ENCODE measurements at regions not wholly inside any gene's neighbourhood (a gene's known extent, or its start where the extent isn't known, plus 50 kb on each side); places are given as distances from the start of the nearest gene placed in this dataset.
"Not testable (repeated sequence)": the region's sequence is repeated elsewhere in the genome, so short reads cannot be mapped to it uniquely, and the experiment has no call there.

DNA sequence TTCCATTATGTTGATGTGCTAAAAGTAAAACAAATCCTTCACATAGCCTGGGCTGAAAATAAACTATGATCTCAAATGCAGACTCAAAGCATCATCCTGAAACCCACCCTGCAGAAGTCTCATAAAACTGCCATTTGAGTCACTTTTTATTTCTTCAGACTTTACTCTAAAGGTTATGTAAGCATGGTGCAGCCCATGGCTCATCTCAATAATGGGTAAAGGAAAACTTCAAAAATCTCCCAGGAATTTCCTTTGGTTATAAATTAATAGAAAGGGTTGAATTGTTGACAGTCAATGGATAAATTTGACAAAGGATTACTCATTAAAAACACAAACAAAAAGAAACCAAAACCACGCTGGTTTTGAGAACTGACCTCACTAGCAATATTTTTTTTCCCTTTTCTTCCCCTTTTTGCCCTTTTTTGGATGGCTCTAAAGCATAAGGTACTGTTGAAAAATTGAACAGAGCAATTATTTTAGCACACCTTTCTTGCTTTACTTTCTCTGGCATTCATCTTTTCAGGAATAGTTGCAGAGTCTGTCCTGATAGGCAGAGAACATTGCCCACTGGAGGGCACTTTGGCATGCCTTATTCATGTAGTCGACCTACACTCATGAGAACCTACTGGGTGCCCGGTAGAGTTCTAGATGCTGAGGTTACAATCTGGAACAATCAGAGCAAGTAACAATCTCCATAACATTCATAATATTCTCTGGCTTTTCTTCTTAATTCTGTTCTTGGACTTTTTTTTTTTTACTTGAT lies 191.4 kb downstream of the TMEM167A start:
- DNase-seq = no peak

DNA sequence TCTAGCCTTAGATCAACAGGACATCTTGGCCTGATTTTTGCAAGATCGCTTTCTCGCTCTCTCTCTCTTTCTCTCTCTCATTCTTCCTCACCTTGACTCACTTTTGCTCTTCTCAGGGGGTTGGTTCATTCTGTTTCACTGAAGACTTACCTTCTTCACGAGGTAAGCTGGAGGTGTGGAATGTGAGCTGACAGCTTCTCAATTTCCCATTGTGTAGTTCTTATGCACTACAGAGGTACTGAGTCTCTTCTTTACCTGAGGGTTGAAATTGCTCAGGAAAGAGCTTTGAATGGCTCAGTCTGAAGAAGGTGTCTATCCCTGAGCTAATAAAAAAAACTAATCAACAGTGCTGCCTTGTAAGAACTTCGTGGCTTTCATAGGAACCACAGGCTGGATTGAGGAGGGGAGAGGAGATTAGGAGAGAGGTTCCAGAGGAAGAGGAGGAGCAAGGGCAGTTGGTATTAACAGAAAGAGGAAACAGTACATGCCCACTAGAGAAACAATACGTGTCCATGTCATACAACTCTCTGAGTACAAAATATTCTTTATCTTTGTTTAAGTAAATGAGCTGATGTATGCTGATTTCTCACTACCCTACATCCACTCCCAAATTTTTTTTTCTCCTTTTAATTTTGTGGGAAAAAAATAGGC lies 192.2 kb downstream of the TMEM167A start:
- no peak for DNase-seq

DNA sequence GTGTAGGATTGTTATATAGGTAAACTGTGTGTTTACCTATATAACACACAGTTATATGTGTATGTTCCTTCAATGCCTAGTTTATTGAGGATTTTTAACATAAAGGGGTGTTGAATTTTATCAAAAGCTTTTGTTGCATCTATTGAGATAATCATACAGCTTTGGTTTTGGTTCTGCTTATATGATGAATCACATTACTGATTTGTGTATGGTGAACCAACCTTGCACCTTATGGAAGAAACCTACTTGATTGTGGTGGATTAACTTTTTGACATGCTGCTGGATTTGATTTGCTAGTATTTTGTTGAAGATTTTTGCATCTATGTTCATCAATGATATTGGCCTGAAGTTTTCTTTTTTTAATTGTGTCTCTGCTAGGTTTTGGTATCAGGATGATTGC lies 194.9 kb downstream of the TMEM167A start:
- no peak for DNase-seq

DNA sequence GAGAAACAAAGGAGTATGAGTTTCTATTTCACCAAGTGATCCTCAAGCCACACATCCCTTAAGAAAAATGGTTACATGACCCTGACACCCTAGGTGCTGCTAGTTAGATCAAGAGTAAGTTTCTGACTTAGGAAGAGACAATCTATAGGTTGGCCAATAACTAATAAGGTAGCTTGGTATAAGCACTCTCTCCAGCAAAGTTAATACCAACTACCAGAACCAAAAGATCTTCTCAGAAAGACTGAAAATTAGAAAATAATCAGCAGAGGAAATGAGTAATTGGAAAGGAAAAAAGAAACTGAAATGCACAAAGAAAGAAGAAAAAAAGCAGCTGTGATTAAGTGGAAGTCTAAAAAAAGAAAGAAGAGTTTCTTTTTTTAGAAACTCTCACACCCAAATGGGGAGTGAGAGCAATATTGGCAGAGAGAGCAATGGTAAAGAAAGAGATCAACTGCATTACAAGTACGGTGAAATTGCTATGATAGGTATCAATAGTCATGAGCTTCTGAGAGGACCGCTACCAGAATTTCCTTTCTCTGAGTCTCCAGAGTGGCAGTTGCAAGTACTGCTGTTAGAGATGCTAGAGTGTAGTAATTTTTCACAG lies 195.5 kb downstream of the TMEM167A start:
- DNase-seq = no peak

DNA sequence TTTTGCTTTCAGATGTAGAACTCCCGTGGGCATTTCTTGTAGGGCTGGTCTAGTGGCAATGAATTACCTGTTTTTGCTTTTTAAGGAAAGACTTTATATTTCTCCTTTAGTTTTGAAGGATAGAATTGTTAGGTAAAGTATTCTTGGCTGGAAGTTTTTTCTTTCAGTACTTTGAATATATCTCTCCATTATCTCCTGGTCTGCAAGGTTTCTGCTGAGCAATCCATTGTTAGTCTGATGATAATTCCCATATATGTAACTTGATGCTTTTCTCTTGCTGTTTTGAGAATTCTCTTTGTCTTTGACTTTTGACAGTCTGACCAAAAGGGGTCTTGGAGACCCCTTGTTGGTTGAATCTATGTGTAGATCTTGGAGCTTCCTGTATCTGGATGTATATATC lies 198.1 kb downstream of the TMEM167A start:
- no peak for DNase-seq

DNA sequence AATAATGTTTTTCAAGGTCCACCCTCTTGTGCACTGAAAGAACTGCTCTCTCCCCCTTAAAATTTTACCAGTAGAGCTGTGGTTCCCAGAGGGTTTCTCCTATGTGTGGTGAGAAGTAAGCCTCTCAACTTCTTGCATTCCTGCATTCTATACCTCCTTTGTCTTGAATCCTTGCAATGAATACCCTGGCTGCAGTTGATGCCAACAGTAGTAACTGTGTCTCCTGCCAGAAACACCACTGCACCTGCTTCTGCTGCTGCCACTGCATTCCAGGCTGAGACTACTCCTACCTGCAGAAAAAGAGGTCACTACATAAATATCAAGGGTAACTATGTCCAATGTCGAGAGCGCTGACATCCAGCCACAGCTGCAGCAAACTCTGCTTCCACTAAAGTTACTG lies 203.7 kb downstream of the TMEM167A start:
- no peak for DNase-seq

DNA sequence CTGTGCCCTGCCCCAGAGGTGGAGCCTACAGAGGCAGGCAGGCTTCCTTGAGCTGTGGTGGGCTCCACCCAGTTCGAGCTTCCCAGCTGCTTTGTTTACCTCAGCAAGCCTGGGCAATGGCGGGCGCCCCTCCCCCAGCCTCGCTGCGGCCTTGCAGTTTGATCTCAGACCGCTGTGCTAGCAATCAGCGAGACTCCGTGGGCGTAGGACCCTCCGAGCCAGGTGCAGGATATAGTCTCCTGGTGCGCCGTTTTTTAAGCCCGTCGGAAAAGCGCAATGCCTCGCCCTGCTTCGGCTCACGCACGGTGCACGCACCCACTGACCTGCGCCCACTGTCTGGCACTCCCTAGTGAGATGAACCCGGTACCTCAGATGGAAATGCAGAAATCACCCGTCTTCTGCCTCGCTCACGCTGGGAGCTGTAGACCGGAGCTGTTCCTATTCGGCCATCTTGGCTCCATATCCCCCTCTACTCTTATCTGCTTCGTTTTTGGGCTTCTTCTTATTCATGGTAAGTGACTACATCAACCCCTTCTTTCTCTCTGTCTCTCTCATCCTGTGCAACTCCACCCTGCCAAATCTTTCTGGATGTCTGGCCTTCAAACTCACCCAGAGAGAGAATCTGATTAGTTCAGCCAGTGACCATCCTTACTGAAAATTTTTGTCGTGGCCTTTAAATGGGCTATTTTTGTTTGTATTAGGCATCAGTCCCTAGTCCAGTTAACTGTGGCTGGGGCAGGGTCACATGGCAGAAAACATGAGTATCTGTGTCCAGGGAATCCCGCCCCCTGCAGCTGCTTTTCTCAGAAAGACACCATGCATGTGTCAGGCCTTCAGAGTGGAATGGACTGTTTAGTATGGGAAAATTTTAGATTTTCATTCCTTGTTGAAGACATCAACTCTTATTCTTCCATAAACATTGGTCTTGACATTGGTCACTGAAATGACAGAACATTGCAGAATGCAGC lies 204.6 kb downstream of the TMEM167A start:
- DNase-seq = not testable (repeated sequence)

DNA sequence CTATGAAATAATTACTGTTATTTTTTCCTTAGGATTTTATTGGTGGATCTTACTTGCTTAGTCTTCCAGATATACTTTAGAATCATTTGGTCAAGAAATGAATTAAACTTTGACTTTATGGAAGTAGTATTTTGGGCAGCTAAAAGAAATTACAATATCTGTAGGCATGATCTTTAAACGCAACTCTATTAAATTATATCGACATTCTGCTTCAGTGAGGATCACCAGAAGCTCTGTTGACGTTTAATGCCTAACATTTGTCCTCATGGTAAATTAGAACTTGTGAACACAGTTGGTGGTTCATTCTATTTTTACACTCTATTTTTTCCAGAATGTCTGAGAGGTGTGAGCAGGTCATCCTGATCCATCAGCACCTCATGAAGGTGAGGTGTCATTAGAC lies 211.6 kb downstream of the TMEM167A start:
- no peak for DNase-seq

DNA sequence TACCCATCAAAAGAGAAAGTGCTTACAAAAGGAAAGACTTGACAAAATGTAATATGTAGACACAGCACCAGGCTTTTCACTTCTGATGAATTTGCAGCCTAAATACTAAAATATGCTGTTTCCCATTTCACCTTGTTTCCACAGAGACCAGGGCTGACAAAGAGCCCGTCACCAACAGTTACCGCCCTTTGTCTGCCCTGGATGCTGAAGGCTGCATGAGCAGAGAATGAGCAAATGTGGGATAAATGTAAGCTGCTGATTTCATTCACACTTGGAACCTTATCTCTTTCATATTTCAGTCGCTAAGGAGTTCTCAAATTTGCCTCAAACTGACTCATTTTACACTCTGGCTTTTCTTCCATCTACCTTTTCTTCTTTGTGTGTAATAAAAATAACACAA lies 213.9 kb downstream of the TMEM167A start:
- DNase-seq = no peak

DNA sequence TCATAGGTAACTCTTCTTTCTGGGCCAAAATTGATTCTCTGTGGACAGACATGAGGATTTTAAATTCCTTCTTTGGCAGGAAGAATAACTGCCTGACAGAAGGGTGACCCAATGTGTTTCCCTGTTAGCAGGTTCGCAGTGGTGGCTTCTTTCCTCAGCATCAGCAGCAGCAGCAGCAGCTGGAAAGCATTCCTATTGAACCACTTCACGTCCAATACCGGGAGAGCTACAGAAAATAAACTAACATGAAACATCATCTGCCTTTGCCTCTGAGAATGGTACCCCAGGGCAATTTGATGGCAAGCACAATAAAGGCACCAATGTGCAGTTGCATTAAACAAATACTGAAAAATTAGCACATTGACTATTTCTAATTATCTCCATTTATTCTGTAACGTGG lies 214.5 kb downstream of the TMEM167A start:
- no peak for DNase-seq

DNA sequence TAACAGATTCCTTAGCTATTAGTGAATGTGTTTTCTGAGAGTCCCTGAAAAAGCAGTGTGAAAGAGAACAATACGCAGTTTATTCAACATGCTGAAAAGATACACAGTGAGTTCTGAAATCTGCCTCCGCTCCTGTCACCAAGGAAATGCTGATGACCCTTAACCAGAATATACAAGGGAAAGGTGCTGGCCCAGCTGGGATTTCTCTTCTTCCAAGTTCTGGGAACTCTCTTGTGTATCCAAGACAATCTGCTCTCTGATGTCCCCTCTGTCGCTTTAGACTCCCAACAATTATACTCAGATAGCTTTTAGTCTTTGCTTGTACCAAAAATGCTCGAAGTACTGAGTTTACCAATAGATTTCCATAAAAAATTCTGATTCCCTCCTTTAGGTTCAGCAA lies 214.9 kb downstream of the TMEM167A start:
- DNase-seq = no peak

DNA sequence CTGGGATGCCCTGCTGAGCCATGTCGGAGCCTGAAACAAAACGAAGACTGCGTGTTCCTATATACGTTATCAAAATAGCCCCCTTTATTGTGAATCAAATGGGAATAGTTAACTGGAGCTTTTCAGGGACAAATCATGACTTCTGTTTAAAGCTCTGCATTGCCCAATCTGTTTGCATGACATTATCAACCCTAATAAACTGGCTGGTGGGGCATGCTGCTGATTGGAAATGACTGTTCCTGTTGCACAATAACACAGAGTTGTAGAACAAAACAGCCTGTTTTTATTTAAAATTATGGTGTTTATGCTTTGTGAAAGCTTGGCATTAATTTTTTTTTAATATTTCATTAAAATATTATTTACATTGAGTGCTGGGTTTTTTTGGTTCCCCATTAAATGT lies 215.5 kb downstream of the TMEM167A start:
- no peak for DNase-seq

DNA sequence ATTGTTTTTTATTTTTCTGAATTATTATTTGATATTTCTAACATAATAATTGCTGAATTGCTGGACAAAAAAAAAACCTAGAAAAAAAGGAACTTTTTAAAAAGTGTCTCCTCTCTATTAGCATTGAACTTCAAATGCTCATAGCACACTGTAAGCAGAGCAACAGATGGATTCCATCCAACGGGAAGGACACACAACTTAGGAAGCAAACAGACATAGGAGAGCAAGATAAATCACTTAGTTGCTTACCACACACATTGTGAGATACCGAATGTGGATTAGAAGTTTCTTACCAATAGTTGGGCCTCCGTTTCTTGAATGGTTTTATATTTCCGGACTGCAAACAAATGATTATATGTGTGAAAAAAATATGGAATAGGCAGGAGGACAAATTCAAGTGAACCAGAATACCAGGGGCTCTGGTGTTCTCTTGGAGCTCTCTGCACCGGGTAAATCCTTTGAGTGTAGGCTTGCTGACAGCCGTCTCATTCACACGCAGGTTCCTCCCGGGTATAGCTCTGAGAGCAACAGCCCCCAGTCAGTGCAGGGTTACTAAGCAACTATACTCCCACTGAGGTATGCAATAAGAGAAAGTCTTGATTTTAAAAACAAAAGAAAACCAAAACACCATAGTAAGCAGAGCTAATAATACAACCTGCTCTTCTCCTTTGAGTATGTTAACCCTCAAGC lies 217.6 kb downstream of the TMEM167A start:
- DNase-seq = no peak

DNA sequence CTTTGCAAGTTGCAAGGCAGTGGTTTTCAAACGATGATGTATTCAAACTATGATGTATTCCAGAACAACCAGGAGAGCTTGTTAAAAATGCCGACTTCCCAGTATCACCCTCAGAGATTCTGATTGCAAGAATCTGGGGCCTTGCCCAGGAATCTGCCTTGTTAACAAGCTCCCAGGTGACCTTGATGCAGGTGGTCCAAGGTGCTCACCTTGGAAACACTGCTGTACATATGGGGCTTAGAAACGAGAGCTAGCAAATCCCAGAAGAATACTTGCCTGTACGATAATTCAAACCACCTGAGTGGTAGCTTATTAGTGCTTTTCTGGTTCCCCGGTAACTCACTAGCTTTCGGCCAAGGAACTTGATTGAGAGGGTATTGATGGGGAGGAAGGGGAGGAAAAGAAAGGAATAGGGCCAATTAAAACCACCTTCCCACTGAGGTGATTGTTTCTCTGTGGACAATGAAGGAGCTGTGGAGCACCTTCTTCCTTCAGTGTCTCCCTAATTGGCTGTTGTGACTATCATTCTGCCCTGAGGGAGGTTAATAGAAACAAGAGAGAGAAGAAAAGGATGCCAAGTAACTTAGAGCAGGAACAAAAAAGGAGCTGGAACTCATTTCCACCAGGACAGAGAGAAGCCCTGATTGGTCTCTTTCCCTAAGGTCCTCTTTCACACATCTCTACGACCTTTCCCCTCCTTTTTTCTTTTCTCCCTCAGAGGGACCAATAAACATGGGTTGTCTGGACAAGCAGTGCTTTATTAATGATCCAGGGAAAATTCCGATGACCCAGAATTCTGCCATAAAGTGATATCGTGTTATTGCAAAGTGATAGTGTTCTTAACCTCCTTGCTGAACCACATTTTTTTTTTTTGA lies 218.8 kb downstream of the TMEM167A start:
- DNase-seq = no peak

DNA sequence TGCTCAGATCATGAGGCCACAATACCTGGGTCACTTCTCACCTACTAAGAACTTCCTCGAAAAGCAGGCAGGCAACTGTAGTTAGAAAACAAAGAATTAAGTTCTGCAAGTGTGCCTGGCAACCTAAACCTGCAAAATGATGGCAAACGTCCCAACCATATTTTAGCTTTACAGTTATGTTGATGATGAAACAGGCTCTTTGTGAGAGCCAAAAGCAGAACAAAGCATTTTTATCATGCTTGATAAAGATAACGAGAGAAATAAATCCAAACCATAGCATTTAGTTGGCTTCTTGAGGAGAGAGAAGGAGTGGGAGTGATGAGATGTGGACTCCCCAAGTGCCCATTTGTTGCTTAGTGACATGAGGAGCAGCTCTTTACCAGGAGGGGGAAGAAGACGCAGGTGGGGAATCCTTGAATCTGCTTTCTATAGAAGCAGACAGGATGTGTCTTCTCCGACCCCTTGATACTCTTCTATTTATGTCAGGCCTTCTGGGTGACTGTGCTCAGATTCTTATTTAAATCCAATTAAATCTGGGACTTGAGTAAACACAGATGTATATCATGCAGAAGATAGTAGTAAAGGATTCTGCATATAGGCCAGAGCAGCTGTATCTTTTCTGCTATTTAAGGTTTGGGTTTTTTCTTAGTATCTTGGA lies 221.2 kb downstream of the TMEM167A start:
- no peak for DNase-seq

DNA sequence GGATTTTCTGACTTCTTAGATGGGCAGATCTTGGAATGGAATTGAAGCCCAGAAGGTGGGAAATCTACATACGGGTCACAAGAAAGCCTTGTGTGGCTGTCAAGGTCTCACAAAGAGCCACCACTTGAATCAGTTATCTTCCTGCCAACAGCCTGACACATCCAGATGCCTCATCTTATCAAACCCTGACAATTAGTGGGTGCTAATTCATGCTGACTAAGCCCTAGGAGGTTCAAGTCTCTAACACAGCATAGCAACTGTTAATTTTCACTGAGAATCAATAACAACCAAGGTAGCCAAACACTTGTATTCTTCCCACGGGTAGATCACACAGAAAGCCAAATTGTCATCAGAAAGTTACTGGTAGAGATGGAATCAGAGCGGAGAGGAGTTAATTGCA lies 222.2 kb downstream of the TMEM167A start:
- DNase-seq = no peak

DNA sequence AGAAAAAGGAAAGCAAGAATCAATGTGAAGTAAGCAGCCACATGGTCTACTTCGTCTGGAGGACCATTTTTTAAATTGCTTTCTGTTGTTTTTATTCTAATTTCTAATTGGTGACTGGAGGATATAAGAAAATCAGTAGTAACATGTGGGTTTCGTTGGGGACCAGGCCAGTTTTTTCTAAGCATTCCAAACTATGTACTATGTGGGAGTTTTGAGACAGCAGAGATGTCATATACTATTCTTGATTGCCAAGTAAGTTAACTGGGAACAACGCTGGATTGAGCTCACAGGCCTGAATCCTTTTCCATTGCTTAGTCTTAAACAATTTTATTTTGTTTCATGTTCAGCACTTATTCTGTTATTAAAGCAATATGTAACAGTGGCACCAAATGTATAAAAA lies 225.7 kb downstream of the TMEM167A start:
- DNase-seq = no peak

DNA sequence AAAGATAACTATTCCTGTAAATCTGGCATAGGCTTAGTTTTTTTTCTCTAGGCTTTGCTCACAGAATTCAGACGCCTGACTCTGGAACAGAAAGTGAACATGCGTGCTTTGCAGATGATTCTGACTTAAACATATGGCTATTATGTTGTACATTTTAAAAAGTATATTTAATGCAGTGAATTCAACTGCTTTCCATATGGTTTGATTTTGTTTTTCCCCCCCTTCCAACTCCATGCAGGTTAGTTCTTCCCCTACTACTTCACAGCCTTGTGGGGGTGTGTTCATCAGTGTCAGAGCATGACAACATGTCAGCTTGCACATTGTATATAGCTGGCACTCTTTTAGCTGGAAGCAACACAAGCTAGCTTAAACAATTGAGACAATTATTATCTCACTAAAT lies 226.8 kb downstream of the TMEM167A start:
- DNase-seq = no peak

DNA sequence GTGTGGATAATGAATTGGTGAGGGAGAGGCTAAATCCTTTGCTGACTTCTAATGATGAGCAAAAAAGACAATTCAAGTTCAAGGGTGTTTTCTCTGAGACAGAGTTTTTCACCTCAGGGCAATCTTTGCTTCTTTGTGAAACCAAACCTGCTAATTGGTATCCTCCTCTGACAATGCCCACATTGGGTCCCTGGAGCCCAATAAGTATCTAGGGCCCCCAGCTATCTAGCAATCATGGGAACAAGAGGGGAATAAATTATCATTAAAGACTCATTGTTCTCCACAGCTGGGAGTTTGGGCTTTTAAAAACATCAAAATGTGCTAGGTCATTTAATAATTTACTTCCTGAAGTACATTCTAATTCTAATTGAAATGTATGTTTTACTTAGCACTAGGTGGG lies 227.3 kb downstream of the TMEM167A start:
- DNase-seq = no peak

DNA sequence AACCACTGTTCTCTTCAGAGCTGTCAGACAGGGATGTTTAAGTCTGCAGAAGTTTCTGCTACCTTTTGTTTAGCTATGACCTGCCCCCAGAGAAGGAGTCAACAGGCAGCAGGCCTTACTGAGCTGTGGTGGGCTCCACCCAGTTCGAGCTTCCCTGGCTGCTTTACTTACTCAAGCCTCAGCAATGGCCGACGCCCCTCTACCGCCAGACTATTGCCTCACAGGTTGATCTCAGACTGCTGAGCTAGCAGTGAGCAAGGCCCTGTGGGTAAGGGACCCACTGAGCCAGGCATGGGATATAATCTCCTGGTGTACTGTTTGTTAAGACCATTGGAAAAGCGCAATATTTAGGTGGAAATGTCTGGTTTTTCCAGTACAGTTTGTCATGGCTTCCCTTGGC lies 229.6 kb downstream of the TMEM167A start:
- no peak for DNase-seq

DNA sequence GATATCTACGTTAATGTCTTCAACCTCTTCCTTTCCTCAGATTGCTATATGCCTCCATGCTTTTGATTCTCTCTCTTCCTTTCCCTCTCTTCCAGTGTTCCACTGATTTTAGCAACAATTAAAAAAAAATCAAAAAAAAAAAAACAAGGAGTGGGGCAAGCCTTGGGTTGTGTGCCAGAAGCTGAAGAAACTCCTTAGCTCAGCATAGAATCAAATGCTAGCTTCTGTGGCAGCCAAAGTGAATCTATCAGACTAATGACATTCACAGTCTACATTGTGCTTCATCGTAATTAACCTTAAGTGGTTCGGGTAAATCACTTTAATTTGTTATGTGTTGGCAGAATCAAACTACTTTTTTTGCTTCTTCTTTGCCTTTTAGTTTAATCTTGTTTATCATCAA lies 237.3 kb downstream of the TMEM167A start:
- no peak for DNase-seq

Data from NCI-H1694 (cell line).